Dermis microvascular lymphatic vessel endothelial cell (primary cell): ENCODE measurements at regions not wholly inside any gene's neighbourhood (a gene's known extent, or its start where the extent isn't known, plus 50 kb on each side); places are given as distances from the start of the nearest gene placed in this dataset.

Experiments used
- DNase-seq, 2 donors: peaks; one replicate each; pipeline versions ENCODE4 v3.0.0 to v3.0.0-alpha.2; 2010; ENCODE audit warnings: low read depth in 2 of 2

- DNase-seq, result no peak
These were observed 147.4 kb upstream of the PUM3 start for GRCh38 chr9:2991292-2991691.

DNA sequence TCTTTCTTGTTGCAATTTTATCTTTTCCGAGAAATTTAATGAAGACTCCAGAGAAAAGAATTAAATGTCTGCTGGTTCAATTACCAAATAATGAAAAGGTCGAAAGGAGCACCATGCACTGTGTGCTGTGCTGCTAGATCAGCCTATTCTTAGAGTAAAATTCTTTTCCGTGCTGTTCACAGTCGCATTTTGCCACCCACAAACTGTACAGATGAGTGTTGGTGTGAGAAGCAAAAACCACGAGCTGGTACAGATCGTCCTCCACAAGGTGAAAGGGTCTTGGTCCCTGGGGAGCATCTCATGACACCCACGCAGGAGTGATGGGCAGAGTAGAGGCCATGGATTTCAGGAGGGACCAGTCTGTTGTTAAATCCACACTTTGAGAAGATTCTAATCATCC, 143.8 kb upstream of the PUM3 start:
- DNase-seq, result no peak

DNA sequence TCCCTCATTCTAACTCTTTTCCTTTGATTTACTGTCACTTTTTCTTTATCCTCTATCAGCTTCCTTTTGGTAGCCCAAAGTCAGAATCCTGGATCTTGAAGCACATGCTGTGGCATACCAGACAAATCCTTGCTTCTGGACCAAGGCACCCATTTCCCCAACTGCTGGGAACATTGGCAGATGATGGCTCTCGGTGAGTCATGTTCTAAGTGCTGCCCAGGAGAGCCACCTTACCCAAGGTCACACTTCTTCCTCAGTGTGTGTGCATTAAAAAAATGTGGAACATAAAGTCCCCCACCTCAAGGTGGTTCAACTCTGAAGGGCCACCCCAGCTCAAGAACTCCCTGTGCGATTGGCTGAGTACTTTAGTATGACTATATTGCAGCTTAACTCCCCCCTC, 141.4 kb upstream of the PUM3 start:
- DNase-seq, result no peak

- DNase-seq, result no peak
These were observed 140.6 kb upstream of the PUM3 start for GRCh38 chr9:2984491-2984890.

DNA sequence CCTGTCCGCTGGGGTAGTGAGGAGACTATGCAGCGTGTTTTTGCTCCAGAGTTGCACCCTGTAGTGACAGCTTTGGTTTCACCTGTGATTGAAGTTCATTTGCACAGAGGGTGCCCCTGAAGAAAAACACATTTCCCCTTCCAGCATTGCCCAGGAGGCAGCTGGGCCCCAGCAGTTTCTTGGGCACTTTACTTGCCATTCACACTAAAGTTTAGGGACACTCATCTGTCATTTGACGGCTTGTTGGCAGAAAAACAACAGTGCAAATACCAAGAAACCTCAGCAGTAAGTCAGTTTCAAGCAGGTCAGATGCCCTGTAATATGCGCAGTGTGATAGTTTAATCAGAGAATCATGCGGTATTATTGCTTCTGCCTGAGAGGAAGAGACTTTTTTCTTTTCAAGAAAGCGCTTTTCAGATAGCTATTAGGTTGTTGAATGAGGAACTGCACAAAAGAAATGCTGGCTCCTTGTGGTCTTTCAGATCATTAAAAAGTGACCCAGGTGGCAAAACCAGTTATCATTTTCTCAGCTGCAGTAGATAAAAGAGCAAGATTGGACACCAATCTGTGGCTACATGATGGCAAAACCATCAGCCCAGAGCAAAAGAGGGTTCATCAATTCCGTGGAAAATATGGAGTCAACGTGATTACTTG, 136.2 kb upstream of the PUM3 start:
- DNase-seq, result no peak

DNA sequence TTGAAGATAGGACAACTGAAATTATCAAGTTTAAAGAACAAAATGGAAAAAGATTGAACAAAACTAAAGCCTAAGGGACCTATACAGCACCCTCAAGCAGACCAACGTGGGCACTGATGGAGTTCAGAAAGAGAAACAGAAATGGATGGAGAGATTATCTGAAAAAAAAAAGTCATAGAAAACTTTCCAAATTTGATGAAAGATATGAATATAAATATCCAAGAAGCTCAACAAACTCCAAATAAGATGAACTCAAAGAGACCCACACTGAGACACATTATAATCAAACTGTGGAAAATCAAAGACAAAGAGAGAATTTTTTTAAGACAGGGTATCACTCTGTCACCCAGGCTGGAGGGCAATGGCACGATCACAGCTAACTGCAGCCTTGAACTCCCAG, 128.6 kb upstream of the PUM3 start:
- no peak for DNase-seq

DNA sequence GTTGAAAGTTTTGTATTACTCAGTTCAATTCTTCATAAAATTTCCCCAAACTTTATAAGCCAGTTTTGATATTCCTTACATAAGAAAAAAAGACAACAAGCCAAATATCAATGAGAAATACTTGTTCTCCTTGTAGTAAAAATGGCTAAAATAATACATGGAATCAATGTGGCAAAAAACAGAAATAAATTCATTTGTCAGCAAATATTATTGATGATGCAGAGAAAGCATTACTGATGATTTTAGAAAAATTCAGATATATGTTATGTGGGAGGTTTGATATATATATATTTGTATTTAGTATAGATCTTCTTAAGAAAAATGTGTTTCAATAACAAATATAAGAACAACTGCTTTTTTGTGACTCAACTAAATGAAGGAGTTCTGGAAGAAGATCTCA, 127.0 kb upstream of the PUM3 start:
- DNase-seq, result no peak

GRCh38 chr9:2967766-2968165, 123.9 kb upstream of the PUM3 start:
- no peak for DNase-seq

DNA sequence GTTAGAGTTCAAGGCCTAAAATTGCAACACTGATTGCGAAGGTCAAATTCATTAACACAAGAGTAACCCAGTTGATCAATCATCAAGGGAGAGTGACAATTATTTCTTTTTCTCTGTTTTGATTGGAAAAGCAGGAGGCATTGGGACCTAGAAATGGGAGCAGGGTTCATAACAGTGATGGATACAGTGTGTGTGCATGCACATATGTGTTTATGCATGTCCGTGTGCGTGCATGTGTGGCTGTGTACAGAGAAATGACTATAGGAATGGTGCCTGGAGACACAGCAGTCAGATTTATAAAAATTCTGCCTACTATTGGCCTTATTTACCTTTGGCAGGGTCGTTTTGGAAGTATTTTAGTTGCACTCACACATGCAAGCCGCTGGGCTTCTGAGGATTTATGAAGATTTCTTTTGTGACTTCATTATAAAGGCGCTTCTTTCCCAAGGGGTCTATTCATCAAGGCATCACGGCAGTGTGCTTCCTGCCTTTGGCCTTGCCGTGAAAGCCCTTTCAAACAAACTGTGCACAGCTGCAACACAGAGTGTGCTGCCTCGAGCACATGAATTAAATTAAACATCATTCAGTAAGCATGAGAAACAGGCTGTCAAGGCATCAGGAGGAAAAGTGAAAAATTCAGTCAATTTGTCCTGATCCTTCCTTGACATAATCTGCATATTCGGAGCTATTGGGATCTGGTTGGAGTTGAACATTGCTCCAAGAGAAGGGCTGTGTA, 122.8 kb upstream of the PUM3 start:
- DNase-seq, result no peak

DNA sequence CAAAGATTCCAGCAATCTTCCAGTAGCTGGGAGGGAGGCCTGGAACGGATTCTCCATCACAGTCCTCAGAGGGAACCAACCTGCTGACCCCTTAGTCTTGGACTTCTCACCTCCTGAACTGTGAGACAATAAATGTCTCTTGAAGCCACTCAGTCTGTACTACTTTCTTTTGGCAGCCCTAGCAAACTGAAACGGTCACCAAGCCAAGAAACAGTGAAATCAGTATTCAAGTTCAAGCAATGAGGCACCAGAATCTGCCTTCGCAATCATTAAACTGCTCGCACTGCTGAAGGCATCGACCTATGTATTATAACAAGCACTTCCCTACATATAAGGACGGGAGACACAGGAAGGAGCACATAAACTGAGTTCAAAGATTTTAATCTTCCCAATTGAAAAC, 120.6 kb upstream of the PUM3 start:
- no peak for DNase-seq

- no peak for DNase-seq
These were observed 119.4 kb upstream of the PUM3 start for GRCh38 chr9:2963307-2963706.

DNA sequence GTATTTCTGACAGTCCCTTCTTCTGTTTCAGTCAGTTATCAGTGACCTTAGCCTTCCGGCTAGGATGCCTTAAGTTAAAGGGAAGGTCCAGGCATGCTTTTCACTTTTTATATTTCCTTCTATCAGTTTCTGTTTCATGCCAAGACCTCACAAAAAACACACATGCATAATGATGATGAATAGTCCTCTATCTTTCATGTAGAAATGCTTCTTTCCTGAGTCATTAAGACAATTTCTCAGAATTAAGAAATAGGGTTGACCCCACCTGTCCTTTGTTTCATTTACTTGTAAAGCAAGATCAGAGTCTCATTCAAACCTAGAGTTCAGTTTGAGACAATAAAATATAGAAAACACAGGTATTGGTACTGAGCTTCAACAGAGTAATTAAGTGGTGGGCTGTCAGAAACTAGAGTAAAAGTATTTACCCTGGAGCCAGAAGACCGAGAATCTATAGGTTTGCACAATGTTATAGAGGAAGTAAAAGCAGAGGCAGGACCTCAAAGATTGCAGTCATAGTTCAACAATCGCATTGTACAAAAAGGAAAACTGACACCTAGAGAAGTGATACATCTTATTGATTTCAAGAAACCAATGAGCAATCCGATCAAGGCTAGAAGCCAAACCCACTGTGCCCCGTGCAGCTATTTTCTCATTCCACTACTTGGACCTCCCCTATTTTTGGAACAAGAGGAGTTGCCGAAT, 118.7 kb upstream of the PUM3 start:
- DNase-seq, result no peak

DNA sequence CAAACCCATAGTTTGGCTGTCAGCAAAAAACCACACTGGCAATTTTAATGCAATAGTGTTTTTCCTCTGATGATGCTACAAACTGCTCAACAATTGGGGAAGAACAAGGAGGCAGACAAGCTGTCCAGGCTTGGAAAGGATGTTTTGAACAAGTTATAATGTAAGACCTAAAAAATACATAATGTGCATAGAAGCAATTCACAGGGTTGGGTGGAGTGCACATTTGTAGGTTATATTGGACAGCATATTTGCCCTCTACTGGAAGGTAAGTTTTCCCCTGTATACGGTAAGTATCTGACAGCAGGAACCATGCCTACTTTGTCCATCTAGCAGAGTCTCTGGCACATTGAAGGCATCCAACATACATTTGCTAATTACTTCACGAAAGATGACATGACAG, 114.3 kb upstream of the PUM3 start:
- DNase-seq, result no peak

GRCh38 chr9:2957656-2958200, 113.8 kb upstream of the PUM3 start:
- no peak for DNase-seq

DNA sequence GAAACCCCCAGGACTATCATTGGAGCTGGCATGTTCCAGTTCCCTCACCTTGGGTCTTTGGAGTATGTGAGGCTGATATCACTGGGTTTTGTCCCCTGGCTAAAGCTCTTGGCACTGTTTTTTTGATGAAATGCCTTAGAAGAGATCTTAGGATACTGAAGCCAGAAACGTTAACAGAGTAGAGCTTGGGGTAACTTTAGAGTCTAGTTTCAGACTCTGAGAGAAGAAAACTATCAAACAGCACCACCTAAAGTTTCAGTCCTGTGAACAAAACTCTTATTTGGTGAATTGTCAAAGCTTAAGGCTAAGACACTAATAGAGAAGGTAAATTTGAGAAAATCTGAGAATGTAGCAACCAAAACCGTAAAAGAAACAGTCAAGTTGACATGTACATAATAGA, 111.7 kb upstream of the PUM3 start:
- no peak for DNase-seq

GRCh38 chr9:2939368-2939767, 95.5 kb upstream of the PUM3 start:
- no peak for DNase-seq

GRCh38 chr9:2936221-2936620, 92.3 kb upstream of the PUM3 start:
- no peak for DNase-seq

- DNase-seq, result no peak
These were observed 91.0 kb upstream of the PUM3 start for GRCh38 chr9:2934883-2935282.

DNA sequence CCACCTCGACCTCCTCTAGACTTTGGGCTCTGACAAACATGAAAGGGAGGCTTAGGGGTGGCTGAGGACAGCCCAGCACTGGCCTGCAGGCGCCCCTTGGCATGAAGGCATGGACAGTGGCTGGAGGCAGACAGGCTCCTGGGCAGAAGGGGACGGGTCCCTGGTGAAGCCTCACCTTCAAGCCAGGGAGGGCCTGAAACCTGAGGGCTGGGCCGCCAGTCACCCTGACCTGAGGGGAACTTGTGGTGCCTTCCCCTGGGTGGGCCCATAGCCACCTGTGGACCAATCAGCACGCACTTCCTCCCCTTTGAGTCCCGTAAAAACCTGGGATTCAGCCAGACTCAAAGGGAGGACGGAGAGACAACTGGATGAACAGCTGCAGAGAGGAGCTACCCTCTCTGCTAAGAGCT, 90.4 kb upstream of the PUM3 start:
- no peak for DNase-seq

DNA sequence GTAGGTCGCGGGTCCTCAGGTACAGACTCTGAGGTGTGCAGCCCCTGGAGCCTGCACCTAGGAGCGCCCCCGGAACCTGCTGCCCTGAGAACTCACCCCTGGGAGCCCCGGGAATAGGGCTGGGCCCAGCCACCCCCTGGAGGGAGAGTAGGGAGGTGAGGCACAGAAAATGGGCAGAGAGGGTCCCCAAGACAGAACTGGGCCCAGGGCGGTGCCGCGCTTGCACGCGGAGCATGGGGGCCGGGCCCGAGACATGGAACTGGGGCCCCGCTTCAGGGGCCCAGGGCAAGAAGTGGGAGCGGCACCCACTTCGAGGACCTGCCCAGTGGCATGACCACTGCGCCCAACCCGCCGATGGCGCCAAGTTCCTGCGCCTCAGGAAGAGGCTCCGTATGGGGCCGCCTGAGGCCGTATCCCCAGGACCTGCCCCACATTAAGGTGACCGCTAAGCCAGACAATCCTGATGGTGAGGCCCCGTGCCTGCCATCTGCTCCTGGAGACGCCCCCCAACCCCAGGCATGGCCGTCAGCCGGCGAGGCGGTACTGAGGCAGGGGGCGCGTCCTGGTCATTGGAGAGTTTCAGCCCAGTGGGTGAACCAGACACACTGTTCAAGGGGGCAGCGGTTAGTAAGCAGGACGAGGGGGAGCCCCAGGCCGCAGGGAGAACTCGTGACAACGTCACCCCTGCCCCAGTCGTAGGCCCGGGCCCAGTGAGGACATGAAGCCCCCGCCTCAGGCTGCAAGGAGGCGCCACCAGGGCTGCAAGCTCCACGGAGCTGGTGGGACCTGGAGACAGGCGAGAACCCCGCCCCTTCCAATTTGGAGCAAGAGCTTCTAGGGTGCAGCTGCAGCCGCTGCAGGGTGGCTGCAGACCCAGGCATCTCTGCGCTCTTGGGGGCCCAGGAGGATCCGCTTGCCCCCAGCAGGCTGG, 89.5 kb upstream of the PUM3 start:
- DNase-seq, result no peak

DNA sequence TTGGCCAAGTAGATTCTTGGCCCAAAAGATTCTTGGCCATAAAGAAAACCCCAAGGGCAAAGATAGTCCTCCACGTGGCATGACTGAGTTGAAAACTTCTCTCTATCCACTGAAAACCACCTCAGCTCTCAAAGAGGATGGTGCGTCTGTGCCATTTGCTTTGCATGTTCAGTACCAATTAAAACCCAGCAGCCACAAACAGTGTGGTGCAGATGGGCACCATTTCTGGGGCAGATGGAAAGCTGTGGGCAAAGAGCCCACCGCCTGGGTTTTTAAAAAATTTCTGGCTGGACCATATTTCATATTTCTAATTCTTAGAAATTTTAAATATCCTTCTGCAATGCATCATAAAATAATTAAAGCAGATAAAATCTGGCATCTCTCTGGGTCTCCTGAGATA, 84.5 kb upstream of the PUM3 start:
- no peak for DNase-seq

DNA sequence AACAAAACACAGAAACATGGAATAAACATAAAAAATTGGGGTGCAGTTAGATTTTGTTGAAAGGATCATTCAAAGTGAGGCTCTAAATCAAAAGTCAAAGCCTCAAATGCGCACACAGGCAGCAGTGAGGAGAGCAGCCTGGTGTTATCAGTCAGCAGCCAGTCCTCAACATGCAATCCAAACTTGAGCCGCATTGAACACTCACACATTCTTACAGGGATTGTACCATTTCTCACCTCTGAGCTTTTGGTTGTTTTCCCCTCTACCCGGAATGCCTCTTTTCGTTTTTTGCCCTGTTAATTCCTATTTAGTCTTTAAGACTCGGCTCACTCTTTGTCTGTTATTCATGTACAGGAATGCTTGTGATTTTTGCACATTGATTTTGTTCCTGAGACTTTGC, 81.1 kb upstream of the PUM3 start:
- DNase-seq, result no peak
